GM18909 (cell line): ENCODE measurements at regions not wholly inside any gene's neighbourhood (a gene's known extent, or its start where the extent isn't known, plus 50 kb on each side); places are given as distances from the start of the nearest gene placed in this dataset.
A peak's percentile ranks its signal among the peaks of the same experiment; 100 is the strongest.

Source experiments
- ATAC-seq: cut with Tn5 transposase; IDR thresholded peaks from one replicate; pipeline ENCODE4 v1.9.1; 2021; ENCODE audit warnings: mild to moderate bottlenecking; ENCODE audit not compliant: unreplicated experiment, poor library complexity

DNA sequence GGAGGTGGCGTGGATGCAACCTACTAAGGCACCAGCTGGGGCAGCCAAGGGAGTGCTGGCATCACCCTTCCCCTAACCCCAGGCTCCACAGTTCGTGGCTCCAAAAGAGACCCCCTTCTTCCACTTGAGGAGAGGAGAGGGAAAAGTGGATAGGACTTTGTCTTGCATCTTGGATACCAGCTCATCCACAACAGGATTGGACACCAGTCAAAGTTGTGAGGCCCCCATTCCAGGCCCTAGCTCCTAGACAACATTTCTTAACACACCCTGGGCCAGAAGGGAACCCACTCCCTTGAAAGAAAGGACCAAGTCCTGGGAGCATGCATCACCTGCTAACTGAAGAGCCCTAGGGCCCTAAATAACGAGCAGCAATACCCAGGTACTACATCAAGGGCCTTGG is 372.6 kb upstream of the PLXNA2 start:
- ATAC-seq = no peak

GRCh38 chr1:208628022-208628914 is 384.1 kb upstream of the PLXNA2 start:
- ATAC-seq = no peak

- no peak for ATAC-seq
These were observed 386.9 kb upstream of the PLXNA2 start for GRCh38 chr1:208631092-208631491.

- no peak for ATAC-seq
These were observed 387.3 kb upstream of the PLXNA2 start for GRCh38 chr1:208631506-208631905.

DNA sequence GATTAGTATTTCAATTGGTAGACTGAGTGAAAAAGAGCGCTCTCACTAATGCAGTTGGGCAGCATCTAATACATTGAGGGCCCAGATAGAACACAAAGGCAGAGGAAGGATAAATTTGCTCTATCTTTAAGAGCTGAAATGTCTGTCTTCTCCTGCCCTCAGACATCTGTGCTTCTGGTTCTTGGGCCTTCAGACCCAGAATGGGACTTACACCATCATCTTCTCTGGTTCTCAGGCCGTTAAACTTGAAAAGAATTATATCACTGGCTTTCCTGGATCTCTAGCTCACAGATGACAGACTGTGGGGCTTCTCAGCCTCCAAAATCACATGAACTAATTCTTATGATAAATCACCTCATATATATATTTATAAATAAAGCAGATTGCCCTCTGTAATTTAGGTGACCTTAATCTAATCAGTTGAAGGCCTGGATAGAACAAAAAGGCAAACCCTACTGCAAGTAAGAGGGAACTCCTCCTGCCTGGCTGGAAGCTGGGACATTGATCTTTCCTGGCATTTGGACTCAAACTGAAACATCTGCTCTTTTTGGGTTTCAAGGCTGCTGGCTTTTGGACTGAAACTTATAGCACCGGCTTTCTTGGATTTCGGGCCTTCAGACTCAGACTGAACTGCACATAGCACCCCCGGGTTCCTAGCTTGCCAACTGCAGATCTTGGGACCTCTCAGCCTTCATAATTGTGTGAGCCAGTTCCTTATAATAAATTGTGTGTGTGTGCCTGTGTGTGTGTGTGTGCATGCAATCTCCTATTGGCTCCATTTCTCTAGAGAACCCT is 390.4 kb upstream of the PLXNA2 start:
- no peak for ATAC-seq

- ATAC-seq = no peak
These were observed 393.0 kb upstream of the PLXNA2 start for GRCh38 chr1:208637181-208637580.

GRCh38 chr1:208639382-208639781 is 395.2 kb upstream of the PLXNA2 start:
- ATAC-seq = no peak

GRCh38 chr1:208640295-208640694 is 396.1 kb upstream of the PLXNA2 start:
- ATAC-seq = no peak

GRCh38 chr1:208641579-208642280 is 397.5 kb upstream of the PLXNA2 start:
- peak; percentile 59 for ATAC-seq

DNA sequence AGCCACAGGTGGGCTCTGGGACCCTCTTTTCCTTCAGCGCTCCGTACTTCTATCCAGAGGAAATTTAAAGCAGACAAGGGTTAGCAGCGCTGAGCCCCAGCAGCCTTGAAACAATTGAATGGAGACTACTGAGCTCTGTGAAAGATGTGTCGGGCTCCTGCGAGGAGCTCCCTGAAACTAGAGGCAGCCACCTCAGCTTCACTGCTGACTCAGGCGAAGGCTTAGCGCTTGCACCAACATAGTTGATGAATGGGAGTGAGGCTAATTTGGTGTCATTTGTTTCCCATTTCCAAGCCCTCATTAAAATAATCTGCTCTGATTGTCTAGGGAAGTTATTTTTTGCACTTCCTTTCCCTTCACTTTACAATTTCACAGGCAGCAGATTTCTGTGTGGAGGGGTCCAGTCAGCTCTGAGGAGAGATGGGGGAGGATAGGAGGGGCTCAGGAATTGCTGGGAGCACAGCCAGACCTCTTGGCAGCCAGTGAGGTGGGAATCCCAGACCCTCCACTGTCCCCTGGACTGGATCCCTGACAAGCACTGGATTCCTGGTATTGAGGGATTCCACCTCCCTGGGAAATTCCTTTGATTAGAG is 398.9 kb upstream of the PLXNA2 start:
- ATAC-seq = no peak

DNA sequence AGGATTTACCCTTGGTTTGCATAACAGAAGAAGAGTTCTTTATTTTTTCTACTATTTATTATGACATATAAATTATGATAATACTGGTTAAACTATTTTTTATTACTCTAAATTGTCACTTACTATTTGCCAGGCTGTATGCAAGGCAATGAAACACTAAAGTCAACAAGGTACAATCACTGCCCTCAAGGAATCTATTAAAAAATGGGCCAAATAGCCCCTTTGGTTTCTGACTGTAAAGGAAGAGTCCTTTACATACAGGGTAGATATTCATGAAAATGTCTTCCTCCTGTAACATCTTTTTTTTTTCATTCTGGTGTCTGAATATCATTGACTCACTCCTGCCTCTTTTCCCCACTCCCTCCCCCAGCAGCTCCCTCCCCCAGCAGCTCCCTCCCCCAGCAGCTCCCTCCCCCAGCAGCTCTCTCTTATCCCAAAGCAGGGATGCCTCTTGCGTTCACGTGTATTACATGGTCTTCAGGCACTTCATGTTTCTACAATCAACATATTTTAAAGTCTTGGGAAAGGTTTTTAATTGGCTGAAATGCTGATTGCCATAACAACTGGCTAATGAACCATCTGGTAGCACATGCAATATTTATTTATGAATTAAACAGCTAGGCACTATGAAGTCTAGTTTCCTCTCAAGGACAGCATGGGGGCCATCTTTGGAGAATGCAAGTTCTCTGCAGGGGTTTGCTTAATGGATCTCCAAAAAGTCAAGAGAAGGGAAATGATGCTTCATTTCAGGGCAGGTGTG is 400.4 kb upstream of the PLXNA2 start:
- ATAC-seq = no peak

GRCh38 chr1:208646431-208646830 is 402.2 kb upstream of the PLXNA2 start:
- ATAC-seq = no peak

GRCh38 chr1:208648146-208648545 is 404.0 kb upstream of the PLXNA2 start:
- ATAC-seq = no peak

- ATAC-seq = peak; percentile 83
These were observed 408.3 kb upstream of the PLXNA2 start for GRCh38 chr1:208652296-208653160.

DNA sequence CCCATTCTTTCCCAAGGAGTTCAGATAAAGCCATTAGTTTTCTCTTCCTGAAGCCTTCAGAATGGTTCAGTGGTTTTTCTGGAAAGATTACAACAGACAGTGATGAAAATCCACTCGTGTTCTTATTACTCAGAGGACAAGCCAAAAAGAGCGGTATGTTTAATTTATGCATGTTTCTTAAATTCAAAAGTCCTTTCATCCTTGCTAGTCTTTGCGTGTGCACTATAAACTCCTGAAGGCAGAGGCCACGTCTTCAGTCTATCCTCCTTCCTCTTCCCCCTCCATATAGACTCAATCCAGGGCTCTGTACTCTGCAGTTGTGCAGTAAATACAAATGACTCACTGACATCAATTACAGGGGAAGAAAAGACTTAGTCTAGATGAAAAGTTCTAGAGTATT is 409.2 kb upstream of the PLXNA2 start:
- no peak for ATAC-seq

DNA sequence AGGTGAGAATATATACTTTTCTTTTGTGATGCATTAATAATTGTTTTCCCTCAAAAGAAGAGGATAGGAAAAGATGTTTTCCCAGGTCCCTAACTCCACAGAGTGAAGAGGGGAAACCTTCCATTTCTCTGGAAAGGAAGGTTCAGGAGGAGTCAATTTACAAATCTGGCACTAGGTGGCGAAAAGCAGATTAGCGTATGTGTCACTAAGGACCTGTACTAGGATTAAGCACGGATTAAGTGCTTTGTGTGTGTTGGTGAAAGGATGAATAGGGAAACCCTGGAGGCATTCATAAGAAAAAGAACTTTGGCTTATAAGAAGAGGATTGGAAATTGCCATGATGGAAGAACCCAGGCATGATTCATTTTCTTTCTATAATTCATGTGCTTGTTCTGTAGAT is 410.1 kb upstream of the PLXNA2 start:
- ATAC-seq = no peak

DNA sequence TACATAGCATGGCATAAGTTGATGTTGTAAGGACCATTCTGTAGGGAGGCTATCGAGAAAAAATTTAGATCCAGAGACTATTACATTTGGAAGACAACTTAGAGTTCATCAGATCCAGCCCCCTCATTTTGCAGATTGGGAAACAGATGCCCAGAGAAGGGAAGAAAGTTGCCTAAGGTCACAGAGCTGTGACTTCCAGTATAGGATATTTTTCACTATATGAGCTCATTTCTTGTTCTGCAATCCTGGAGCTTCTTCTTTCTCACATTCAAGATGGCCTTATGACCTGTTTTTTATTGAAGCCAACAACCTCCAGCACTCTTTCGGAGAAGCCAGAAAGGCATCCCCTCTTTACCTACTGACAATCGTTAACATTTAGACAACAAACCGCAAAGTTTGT is 421.8 kb upstream of the PLXNA2 start:
- ATAC-seq = no peak

DNA sequence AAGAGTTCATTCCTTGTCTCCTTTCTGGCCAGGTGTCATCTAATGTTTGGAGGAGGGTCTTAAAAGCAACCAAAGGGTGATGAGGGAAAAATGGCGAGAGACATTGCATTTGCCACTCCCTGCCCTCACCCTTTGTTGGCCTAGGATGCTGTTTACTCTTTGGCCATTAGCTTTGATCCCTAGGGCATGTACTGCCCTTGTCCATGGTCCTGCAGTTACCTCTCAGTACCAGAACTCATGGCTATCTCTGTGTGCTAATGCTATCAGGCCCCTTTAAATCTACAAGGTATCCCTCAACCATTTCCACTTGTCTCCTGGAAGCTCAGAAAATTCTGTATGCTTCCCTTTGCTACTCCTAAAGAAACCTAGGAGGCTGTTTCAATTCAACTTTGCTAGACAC is 424.8 kb upstream of the PLXNA2 start:
- ATAC-seq = no peak

DNA sequence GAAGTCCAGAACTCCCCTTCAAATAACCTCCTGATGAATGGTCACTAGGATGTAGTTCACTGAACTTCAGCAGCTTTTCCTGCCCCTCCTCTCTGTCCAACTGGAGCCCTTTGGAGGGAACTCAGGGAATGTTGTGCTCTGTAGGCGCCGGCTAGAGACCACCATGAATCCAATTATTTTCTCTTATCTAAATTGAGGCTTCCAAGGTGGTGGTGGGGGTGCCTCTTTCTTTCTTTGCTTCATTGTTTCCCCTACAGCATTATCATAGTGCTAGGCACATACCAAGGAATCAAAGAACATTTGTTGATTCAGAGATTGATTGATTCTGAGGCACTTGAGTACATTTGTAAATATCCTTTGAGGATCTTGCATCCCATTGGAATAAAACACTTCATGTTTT is 426.6 kb upstream of the PLXNA2 start:
- no peak for ATAC-seq
